ENCODE measurements at regions not wholly inside any gene's neighbourhood (a gene's known extent, or its start where the extent isn't known, plus 50 kb on each side); places are given as distances from the start of the nearest gene placed in this dataset.
"Not testable (repeated sequence)": the region's sequence is repeated elsewhere in the genome, so short reads cannot be mapped to it uniquely, and the experiment has no call there.

DNA sequence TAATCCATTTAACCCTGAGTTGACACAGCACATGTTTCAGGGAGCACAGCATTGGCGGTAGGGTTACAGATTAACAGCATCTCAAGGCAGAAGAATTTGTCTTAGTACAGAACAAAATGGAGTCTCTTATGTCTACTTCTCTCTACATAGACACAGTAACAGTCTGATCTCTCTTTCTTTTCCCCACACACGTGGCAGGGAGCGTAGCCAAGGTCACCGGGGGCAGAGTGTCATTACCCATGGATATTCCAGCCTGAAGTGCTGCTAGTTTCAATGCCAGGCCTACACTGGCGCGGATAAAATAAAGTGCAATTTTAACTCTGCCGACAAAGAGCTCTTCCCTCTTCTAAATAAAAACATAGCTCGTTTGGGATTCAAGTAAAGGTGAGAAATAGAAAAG lies 366.3 kb upstream of the SGCG start:
- TF ChIP-seq, protein P1, sequence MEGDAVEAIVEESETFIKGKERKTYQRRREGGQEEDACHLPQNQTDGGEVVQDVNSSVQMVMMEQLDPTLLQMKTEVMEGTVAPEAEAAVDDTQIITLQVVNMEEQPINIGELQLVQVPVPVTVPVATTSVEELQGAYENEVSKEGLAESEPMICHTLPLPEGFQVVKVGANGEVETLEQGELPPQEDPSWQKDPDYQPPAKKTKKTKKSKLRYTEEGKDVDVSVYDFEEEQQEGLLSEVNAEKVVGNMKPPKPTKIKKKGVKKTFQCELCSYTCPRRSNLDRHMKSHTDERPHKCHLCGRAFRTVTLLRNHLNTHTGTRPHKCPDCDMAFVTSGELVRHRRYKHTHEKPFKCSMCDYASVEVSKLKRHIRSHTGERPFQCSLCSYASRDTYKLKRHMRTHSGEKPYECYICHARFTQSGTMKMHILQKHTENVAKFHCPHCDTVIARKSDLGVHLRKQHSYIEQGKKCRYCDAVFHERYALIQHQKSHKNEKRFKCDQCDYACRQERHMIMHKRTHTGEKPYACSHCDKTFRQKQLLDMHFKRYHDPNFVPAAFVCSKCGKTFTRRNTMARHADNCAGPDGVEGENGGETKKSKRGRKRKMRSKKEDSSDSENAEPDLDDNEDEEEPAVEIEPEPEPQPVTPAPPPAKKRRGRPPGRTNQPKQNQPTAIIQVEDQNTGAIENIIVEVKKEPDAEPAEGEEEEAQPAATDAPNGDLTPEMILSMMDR (conservative IDR thresholded peaks at IDR 0.05) = not testable (repeated sequence)
- not testable (repeated sequence) for TF ChIP-seq EZH2 (IDR thresholded peaks at IDR 0.05; ENCODE audit: low read depth)
